ENCODE measurements at regions not wholly inside any gene's neighbourhood (a gene's known extent, or its start where the extent isn't known, plus 50 kb on each side); places are given as distances from the start of the nearest gene placed in this dataset.
"Not testable (repeated sequence)": the region's sequence is repeated elsewhere in the genome, so short reads cannot be mapped to it uniquely, and the experiment has no call there.

GRCh38 chr12:131573631-131574394, 137.1 kb upstream of the SFSWAP start:
- H3K9me3 ChIP-seq (ENCODE audit: control insufficient read depth in 2 of 2, low read length in 2 of 2) = no peaks in the 10 kb centered on the region
- no peak overlapping the region for H3K27ac ChIP-seq (ENCODE audit: low read length)
- H3K36me3 ChIP-seq (ENCODE audit: control insufficient read depth in 2 of 2, insufficient read depth in 2 of 2, low read length in 2 of 2) = no peaks in the 10 kb centered on the region
- H3K4me3 ChIP-seq (ENCODE audit: low read length in 2 of 2) = no peak overlapping the region
- no peak overlapping the region for H3K9ac ChIP-seq (ENCODE audit: low read length in 2 of 2)
- peaks cover 3% of the 10 kb centered on the region for H3K4me1 ChIP-seq (ENCODE audit: control insufficient read depth, insufficient read depth, low read length)
- peaks cover 30 to 40% of the 10 kb centered on the region in 2 donors for H3K27me3 ChIP-seq (ENCODE audit: control insufficient read depth in 1 of 2, insufficient read depth in 2 of 2, low read length in 2 of 2)

DNA sequence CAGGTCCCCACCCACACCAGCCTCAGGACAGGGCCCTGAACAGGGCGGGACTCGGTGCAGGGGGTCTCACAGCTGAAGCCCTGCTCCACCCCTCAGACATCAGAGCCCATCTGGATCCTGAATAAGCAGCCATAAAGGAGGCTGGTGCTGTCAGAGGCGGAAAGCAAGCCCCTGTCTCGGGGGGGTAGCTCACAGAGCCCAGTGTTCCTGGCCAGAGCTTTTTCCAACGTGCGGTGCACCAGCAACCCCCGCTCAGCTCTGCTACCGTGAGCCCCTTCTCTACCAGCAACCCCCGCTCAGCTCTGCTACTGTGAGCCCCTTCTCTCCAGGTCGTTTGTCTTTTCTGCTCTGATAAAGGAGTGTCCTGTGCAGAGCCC, 136.5 kb upstream of the SFSWAP start:
- Histone ChIP-seq H3K27me3 (ENCODE audit: control insufficient read depth in 1 of 2, insufficient read depth in 2 of 2, low read length in 2 of 2) (peaks cover 33 to 40% of the 10 kb centered on the region in 2 donors), H3K4me1 (ENCODE audit: control insufficient read depth, insufficient read depth, low read length) (peaks cover 3% of the 10 kb centered on the region), H3K36me3 (ENCODE audit: control insufficient read depth in 2 of 2, insufficient read depth in 2 of 2, low read length in 2 of 2) (no peaks in the 10 kb centered on the region), H3K4me3 (ENCODE audit: low read length in 2 of 2) (no peak overlapping the region), H3K27ac (ENCODE audit: low read length) (no peak overlapping the region), H3K9ac (ENCODE audit: low read length in 2 of 2) (no peak overlapping the region), H3K9me3 (ENCODE audit: control insufficient read depth in 2 of 2, low read length in 2 of 2) (no peaks in the 10 kb centered on the region)

DNA sequence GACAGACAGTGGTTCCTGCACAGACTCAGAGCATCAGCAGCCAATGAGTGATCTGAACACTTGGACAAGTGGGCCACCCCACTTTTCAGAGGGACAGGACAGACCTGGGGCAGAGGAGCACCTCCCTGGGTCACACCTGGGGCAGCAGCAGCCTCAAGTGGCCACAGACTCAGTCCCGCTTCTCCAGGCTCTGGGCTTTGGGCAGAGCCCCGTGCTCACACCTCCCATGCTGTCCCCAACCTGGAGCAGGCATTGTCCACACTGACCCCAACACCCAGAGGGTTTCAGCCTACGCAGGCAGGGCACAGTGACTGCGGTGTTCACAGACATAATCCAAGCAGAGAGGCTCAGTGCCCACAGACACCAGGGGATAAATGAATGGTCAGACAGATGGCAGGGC, 135.5 kb upstream of the SFSWAP start:
- Histone ChIP-seq H3K4me1 (ENCODE audit: control insufficient read depth, insufficient read depth, low read length) (peaks cover 3% of the 10 kb centered on the region), H3K9me3 (ENCODE audit: control insufficient read depth in 2 of 2, low read length in 2 of 2) (no peaks in the 10 kb centered on the region), H3K36me3 (ENCODE audit: control insufficient read depth in 2 of 2, insufficient read depth in 2 of 2, low read length in 2 of 2) (no peaks in the 10 kb centered on the region), H3K27ac (ENCODE audit: low read length) (no peak overlapping the region), H3K27me3 (ENCODE audit: control insufficient read depth in 1 of 2, insufficient read depth in 2 of 2, low read length in 2 of 2) (peaks cover 34 to 40% of the 10 kb centered on the region in 2 donors), H3K4me3 (ENCODE audit: low read length in 2 of 2) (no peak overlapping the region), H3K9ac (ENCODE audit: low read length in 2 of 2) (no peak overlapping the region)

DNA sequence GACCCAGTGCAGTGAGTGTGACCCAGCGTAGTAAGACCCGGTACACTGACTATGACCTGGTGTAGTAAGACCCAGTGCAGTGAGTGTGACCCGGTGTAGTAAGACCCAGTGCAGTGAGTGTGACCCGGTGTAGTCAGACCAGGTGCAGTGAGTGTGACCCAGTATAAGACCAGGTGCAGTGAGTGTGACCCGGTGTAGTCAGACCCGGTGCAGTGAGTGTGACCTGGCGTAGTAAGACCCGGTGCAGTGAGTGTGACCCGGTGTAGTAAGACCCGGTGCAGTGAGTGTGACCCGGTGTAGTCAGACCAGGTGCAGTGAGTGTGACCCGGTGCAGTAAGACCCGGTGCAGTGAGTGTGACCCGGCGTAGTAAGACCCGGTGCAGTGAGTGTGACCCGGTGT, 134.2 kb upstream of the SFSWAP start:
- not testable (repeated sequence) for H3K4me1 ChIP-seq (ENCODE audit: control insufficient read depth, insufficient read depth, low read length); H3K9ac ChIP-seq (ENCODE audit: low read length in 2 of 2); H3K9me3 ChIP-seq (ENCODE audit: control insufficient read depth in 2 of 2, low read length in 2 of 2); H3K36me3 ChIP-seq (ENCODE audit: control insufficient read depth in 2 of 2, insufficient read depth in 2 of 2, low read length in 2 of 2); H3K27ac ChIP-seq (ENCODE audit: low read length); H3K4me3 ChIP-seq (ENCODE audit: low read length in 2 of 2)
- peaks cover 28 to 40% of the 10 kb centered on the region in 2 donors for H3K27me3 ChIP-seq (ENCODE audit: control insufficient read depth in 1 of 2, insufficient read depth in 2 of 2, low read length in 2 of 2)

- H3K9ac ChIP-seq (ENCODE audit: low read length in 2 of 2) = no peak overlapping the region
- peaks cover 27 to 33% of the 10 kb centered on the region in 2 donors for H3K27me3 ChIP-seq (ENCODE audit: control insufficient read depth in 1 of 2, insufficient read depth in 2 of 2, low read length in 2 of 2)
- no peaks in the 10 kb centered on the region for H3K9me3 ChIP-seq (ENCODE audit: control insufficient read depth in 2 of 2, low read length in 2 of 2)
- H3K27ac ChIP-seq (ENCODE audit: low read length) = no peak overlapping the region
- no peaks in the 10 kb centered on the region for H3K36me3 ChIP-seq (ENCODE audit: control insufficient read depth in 2 of 2, insufficient read depth in 2 of 2, low read length in 2 of 2)
- H3K4me3 ChIP-seq (ENCODE audit: low read length in 2 of 2) = no peak overlapping the region
- peaks cover 3% of the 10 kb centered on the region for H3K4me1 ChIP-seq (ENCODE audit: control insufficient read depth, insufficient read depth, low read length)
Observed at GRCh38 chr12:131577766-131578165, 133.1 kb upstream of the SFSWAP start.

DNA sequence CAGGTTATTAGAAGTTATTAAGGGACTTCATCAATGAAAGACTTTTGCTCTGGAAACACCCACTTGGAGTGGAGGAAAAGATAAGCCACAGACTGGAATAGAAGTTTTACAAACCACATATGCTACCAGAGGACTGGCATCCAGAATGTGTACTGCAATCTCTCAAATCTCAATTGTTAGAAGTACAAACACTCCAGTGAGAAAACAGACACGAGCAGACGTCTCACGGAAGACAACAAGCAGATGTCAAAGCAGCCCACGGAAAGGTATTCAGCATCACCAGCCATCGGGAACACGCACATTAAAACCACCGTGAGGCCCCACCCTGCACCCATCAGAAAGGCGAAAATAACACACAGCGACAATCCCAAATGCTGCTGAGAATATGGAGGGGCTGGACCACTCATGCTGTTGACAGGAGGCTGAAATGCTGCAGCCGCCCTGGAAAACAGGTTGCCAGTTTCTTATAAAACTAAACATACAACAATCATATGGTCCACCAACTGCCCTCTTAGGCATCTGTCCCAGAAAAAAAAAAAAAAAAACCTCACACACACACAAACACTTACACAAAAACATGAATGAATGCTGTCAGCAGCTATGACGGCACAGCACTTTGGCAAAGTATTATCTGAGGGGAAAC, 131.9 kb upstream of the SFSWAP start:
- no peak overlapping the region for H3K27ac ChIP-seq (ENCODE audit: low read length)
- H3K4me1 ChIP-seq (ENCODE audit: control insufficient read depth, insufficient read depth, low read length) = no peaks in the 10 kb centered on the region
- no peaks in the 10 kb centered on the region for H3K9me3 ChIP-seq (ENCODE audit: control insufficient read depth in 2 of 2, low read length in 2 of 2)
- H3K36me3 ChIP-seq (ENCODE audit: control insufficient read depth in 2 of 2, insufficient read depth in 2 of 2, low read length in 2 of 2) = no peaks in the 10 kb centered on the region
- H3K4me3 ChIP-seq (ENCODE audit: low read length in 2 of 2) = no peak overlapping the region
- H3K9ac ChIP-seq (ENCODE audit: low read length in 2 of 2) = no peak overlapping the region
- H3K27me3 ChIP-seq (ENCODE audit: control insufficient read depth in 1 of 2, insufficient read depth in 2 of 2, low read length in 2 of 2) = peaks cover 30 to 31% of the 10 kb centered on the region in 2 donors

DNA sequence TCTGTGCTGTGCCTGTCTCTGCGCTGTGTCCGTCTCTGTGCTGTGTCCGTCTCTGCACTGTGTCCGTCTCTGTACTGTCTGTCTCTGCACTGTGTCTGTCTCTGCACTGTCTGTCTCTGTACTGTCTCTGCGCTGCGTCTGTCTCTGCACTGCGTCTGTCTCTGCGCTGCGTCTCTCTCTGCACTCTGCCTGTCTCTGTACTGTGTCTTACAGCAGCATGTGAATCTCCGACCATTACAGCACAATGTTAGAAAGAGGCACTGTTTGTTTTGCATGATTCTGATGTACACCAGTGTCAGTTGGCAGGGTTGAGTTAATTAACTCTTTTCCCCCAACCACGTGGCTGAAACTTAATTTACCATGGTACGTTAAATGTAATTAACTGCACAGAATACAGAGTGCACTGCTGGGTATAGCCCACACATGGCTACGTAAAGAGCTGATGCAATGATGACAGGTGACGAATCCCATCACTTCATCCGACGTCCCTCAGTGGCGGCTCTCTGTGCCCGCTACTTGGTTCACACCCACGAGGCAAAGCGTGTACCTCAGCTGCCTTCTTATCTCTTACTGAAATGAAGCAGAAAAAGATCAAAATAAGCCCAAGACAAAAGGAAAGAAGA, 127.7 kb upstream of the SFSWAP start:
- H3K27ac ChIP-seq (ENCODE audit: low read length) = no peak overlapping the region
- no peak overlapping the region for H3K4me3 ChIP-seq (ENCODE audit: low read length in 2 of 2)
- no peaks in the 10 kb centered on the region for H3K9me3 ChIP-seq (ENCODE audit: control insufficient read depth in 2 of 2, low read length in 2 of 2)
- no peak overlapping the region for H3K9ac ChIP-seq (ENCODE audit: low read length in 2 of 2)
- no peaks in the 10 kb centered on the region for H3K36me3 ChIP-seq (ENCODE audit: control insufficient read depth in 2 of 2, insufficient read depth in 2 of 2, low read length in 2 of 2)
- H3K27me3 ChIP-seq (ENCODE audit: control insufficient read depth in 1 of 2, insufficient read depth in 2 of 2, low read length in 2 of 2) = peaks cover 24 to 29% of the 10 kb centered on the region in 2 donors
- H3K4me1 ChIP-seq (ENCODE audit: control insufficient read depth, insufficient read depth, low read length) = no peaks in the 10 kb centered on the region

GRCh38 chr12:131586269-131586668, 124.6 kb upstream of the SFSWAP start:
- no peak overlapping the region for H3K27ac ChIP-seq (ENCODE audit: low read length)
- H3K27me3 ChIP-seq (ENCODE audit: control insufficient read depth in 1 of 2, insufficient read depth in 2 of 2, low read length in 2 of 2) = peaks cover 14 to 21% of the 10 kb centered on the region in 2 donors
- H3K9me3 ChIP-seq (ENCODE audit: control insufficient read depth in 2 of 2, low read length in 2 of 2) = no peaks in the 10 kb centered on the region
- H3K4me1 ChIP-seq (ENCODE audit: control insufficient read depth, insufficient read depth, low read length) = no peaks in the 10 kb centered on the region
- no peak overlapping the region for H3K4me3 ChIP-seq (ENCODE audit: low read length in 2 of 2)
- no peak overlapping the region for H3K9ac ChIP-seq (ENCODE audit: low read length in 2 of 2)
- H3K36me3 ChIP-seq (ENCODE audit: control insufficient read depth in 2 of 2, insufficient read depth in 2 of 2, low read length in 2 of 2) = no peaks in the 10 kb centered on the region

- peaks cover 14 to 21% of the 10 kb centered on the region in 2 donors for H3K27me3 ChIP-seq (ENCODE audit: control insufficient read depth in 1 of 2, insufficient read depth in 2 of 2, low read length in 2 of 2)
- H3K9ac ChIP-seq (ENCODE audit: low read length in 2 of 2) = no peak overlapping the region
- no peaks in the 10 kb centered on the region for H3K36me3 ChIP-seq (ENCODE audit: control insufficient read depth in 2 of 2, insufficient read depth in 2 of 2, low read length in 2 of 2)
- H3K27ac ChIP-seq (ENCODE audit: low read length) = no peak overlapping the region
- no peaks in the 10 kb centered on the region for H3K9me3 ChIP-seq (ENCODE audit: control insufficient read depth in 2 of 2, low read length in 2 of 2)
- H3K4me3 ChIP-seq (ENCODE audit: low read length in 2 of 2) = no peak overlapping the region
- H3K4me1 ChIP-seq (ENCODE audit: control insufficient read depth, insufficient read depth, low read length) = no peaks in the 10 kb centered on the region
Observed at GRCh38 chr12:131586761-131587160, 124.1 kb upstream of the SFSWAP start.

DNA sequence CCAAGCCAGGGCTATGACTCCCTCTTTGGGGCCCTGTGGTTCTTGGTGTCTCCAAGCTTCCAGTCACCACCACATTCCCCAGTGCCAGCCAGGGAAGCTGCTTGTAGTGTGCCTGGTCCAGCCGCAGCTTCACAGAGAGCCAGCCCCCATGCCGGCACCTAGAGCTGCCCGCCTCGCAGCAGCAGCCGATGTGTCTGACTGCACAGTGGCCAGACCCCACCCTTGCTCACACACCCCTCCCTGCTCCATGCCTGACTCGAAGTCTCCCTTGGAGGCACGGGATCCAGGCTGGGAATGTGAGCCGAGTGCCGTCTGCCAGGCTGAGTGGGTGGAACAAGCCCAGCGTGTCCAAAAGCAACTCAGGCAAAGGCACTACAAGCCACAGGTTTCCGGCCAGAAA, 123.3 kb upstream of the SFSWAP start:
- no peaks in the 10 kb centered on the region for H3K36me3 ChIP-seq (ENCODE audit: control insufficient read depth in 2 of 2, insufficient read depth in 2 of 2, low read length in 2 of 2)
- H3K27me3 ChIP-seq (ENCODE audit: control insufficient read depth in 1 of 2, insufficient read depth in 2 of 2, low read length in 2 of 2) = peaks cover 14 to 21% of the 10 kb centered on the region in 2 donors
- H3K4me1 ChIP-seq (ENCODE audit: control insufficient read depth, insufficient read depth, low read length) = no peaks in the 10 kb centered on the region
- H3K9me3 ChIP-seq (ENCODE audit: control insufficient read depth in 2 of 2, low read length in 2 of 2) = no peaks in the 10 kb centered on the region
- H3K27ac ChIP-seq (ENCODE audit: low read length) = no peak overlapping the region
- H3K4me3 ChIP-seq (ENCODE audit: low read length in 2 of 2) = no peak overlapping the region
- H3K9ac ChIP-seq (ENCODE audit: low read length in 2 of 2) = no peak overlapping the region

Measured in stomach smooth muscle (tissue), 2 donors.